ENCODE measurements at regions not wholly inside any gene's neighbourhood (a gene's known extent, or its start where the extent isn't known, plus 50 kb on each side); places are given as distances from the start of the nearest gene placed in this dataset.

DNA sequence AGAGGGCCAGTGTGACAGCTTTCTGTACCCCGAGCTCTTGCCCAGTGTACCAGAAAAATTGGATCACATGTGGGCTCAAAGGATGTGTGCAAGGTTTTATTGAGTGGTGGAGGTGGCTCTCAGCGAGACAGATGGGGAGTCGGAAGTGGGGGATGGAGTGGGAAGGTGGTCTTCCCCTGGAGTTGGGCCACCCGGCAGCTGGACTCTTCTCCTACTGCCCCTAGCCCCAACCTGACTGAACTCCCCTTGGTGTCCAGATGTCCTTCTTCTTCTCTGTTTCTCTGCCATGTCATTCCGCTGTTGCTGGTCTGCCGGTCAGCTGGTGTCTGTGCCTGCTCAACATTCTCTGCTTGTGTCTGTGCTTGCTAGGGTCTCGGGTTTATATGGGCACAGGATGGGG lies 217.9 kb downstream of the RRAGC start:
- TF ChIP-seq, protein P1, sequence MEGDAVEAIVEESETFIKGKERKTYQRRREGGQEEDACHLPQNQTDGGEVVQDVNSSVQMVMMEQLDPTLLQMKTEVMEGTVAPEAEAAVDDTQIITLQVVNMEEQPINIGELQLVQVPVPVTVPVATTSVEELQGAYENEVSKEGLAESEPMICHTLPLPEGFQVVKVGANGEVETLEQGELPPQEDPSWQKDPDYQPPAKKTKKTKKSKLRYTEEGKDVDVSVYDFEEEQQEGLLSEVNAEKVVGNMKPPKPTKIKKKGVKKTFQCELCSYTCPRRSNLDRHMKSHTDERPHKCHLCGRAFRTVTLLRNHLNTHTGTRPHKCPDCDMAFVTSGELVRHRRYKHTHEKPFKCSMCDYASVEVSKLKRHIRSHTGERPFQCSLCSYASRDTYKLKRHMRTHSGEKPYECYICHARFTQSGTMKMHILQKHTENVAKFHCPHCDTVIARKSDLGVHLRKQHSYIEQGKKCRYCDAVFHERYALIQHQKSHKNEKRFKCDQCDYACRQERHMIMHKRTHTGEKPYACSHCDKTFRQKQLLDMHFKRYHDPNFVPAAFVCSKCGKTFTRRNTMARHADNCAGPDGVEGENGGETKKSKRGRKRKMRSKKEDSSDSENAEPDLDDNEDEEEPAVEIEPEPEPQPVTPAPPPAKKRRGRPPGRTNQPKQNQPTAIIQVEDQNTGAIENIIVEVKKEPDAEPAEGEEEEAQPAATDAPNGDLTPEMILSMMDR (IDR thresholded peaks at IDR 0.05) = no peak
- no peak for TF ChIP-seq POLR2A (IDR thresholded peaks at IDR 0.05)
